ENCODE measurements at regions not wholly inside any gene's neighbourhood (a gene's known extent, or its start where the extent isn't known, plus 50 kb on each side); places are given as distances from the start of the nearest gene placed in this dataset.

DNA sequence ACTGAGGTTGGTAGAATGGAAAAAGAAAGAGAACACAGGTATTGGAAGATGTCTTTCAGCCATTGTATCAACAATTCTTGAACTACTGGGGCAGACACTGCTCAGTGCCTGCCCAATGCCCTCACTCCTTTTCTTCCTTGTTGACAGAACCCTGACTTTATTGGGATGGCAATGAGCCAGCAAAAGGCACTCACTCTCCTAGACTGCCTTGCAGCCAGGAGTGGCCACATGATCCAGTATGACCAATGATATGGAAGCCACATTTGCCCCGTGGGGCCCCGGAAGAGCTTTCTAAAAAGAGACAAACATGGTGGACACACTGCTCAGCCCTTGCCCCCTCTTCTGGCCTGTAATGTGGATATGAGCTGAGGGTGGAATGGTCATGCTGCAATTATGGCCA, 88.6 kb upstream of the ZNF716 start:
- TF ChIP-seq, protein P1, sequence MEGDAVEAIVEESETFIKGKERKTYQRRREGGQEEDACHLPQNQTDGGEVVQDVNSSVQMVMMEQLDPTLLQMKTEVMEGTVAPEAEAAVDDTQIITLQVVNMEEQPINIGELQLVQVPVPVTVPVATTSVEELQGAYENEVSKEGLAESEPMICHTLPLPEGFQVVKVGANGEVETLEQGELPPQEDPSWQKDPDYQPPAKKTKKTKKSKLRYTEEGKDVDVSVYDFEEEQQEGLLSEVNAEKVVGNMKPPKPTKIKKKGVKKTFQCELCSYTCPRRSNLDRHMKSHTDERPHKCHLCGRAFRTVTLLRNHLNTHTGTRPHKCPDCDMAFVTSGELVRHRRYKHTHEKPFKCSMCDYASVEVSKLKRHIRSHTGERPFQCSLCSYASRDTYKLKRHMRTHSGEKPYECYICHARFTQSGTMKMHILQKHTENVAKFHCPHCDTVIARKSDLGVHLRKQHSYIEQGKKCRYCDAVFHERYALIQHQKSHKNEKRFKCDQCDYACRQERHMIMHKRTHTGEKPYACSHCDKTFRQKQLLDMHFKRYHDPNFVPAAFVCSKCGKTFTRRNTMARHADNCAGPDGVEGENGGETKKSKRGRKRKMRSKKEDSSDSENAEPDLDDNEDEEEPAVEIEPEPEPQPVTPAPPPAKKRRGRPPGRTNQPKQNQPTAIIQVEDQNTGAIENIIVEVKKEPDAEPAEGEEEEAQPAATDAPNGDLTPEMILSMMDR (IDR thresholded peaks at IDR 0.05; ENCODE audit: insufficient read depth, low read depth, low read length): no peak
- no peak for TF ChIP-seq EZH2 (IDR thresholded peaks at IDR 0.05; ENCODE audit: insufficient read depth, low read length)
